Activated CD4-positive, alpha-beta T cell treated with anti-CD3 and anti-CD28 coated beads, Interleukin-2, amount 50 U/mL, for 16 hours (primary cell): ENCODE measurements at regions not wholly inside any gene's neighbourhood (a gene's known extent, or its start where the extent isn't known, plus 50 kb on each side); places are given as distances from the start of the nearest gene placed in this dataset.

Source experiments
- DNase-seq: peaks from one replicate; pipeline ENCODE4 v3.0.0-alpha.2; 2020

DNA sequence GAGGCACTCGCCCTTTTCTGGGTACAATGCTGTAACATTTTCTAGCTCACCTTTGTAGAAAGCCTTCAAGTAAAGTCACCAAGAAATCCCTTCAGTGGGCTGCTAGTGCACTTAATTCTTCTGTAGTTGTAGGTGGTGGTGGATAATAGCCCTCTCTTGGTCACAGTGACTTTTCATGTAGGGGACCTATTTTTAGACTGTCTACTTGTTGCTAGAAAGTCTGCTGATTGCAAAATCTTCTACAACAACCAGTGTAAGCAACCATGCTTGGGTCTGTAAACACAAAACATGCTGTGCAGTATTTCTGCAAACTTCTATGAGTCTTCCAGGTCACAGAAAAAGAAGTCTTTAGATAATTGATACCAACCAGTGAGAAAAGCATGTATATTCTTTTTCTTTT lies 55.6 kb downstream of the PBDC1 start:
- no peak for DNase-seq

DNA sequence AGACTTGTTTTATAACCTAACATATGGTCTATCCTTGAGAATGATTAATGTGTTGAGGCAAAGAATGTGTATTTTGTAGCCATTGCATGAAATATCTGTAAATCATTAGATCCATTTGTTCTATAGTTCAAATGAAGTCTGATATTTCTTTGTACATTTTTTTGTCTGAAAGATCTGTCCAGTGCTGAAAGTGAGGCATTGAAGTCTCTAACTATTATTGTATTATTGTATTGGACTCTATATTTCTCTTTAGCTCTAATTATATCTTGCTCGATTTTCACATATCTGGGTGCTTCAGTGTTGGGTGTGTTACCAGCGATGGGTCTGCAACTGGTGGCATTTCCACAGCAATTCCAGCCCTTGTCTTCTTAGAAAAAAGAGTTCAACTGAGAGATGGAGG lies 76.0 kb downstream of the PBDC1 start:
- no peak for DNase-seq

DNA sequence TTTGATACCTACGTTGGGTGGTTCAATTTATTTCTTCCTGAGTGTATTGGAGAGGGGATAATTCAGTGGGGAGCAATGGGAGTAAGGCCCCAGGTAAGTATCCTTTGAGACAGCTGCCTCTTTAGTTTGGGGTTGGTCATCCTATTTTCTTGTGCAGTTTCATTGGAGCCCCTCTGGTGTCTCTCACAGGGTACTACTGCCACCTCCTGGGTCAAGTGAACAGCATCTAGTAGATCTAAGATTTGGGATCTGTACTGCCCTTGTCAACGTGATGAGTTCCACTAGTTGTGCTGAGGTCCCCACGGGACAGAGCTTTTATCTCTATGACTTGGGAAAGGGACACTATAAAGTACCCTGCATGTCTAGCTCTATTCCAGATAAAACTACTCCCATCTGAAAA lies 80.6 kb downstream of the PBDC1 start:
- DNase-seq: peak; percentile 44

DNA sequence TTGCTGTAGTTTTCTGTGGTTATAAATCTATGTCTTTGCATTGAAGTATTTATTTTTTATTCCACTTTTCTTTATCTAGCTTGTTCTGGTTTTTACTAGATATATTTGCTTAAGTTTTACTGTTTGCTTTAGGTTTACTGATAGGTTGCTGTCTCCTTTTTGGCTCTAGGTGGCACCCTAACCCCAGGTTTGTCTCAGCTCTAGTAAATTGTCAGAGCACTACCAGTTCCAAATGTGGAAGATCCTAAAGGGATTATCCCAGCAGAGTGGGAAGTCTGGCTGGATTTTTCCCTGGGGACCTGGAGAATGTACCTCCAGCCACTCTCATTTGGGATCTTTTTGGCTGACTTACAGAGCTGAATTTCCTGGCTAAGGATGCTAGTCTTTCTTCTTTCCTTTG lies 106.1 kb downstream of the PBDC1 start:
- peak; percentile 47 for DNase-seq
